Dendritic cell treated with granulocyte-macrophage colony-stimulating factor and Interleukin-4, amounts not matched to agents 40 ng/mL and 50 ng/mL, for 4 days (primary cell): ENCODE measurements at regions not wholly inside any gene's neighbourhood (a gene's known extent, or its start where the extent isn't known, plus 50 kb on each side); places are given as distances from the start of the nearest gene placed in this dataset.
"Not testable (repeated sequence)": the region's sequence is repeated elsewhere in the genome, so short reads cannot be mapped to it uniquely, and the experiment has no call there.

Experiments used
- H3K27ac Mint-ChIP-seq: one replicate; pipeline ENCODE4 v1.8.0; 2022; ENCODE audit warnings: mild to moderate bottlenecking, mixed read lengths
- H3K27me3 Mint-ChIP-seq: one replicate; pipeline ENCODE4 v1.8.0; 2022; ENCODE audit warnings: mild to moderate bottlenecking, mixed read lengths
- H3K36me3 Mint-ChIP-seq: one replicate; pipeline ENCODE4 v1.8.0; 2022; ENCODE audit warnings: low read depth, mixed read lengths
- H3K4me1 Mint-ChIP-seq: one replicate; pipeline ENCODE4 v1.8.0; 2022; ENCODE audit warnings: low read depth, mixed read lengths
- H3K4me3 Mint-ChIP-seq: one replicate; pipeline ENCODE4 v1.8.0; 2022; ENCODE audit warnings: mild to moderate bottlenecking, moderate library complexity, mixed read lengths
- H3K9me3 Mint-ChIP-seq: one replicate; pipeline ENCODE4 v1.8.0; 2022; ENCODE audit warnings: mixed read lengths
- intact Hi-C: fragments of 100-400 bp; cut with micrococcal nuclease; formaldehyde crosslinking; loops from one replicate; pipeline ENCODE4 v1.15.0; 2022

GRCh38 chr6:81371930-81372329 is 380.6 kb downstream of the TENT5A start:
- Mint-ChIP-seq H3K4me3 (no peak overlapping the region), H3K27me3 (no peaks in the 10 kb centered on the region), H3K27ac (no peak overlapping the region), H3K9me3 (no peaks in the 10 kb centered on the region), H3K4me1 (no peaks in the 10 kb centered on the region), H3K36me3 (no peaks in the 10 kb centered on the region)
- intact Hi-C loops, result no loop called here

- H3K4me3 Mint-ChIP-seq, result no peak overlapping the region
- H3K27me3 Mint-ChIP-seq, result no peaks in the 10 kb centered on the region
- no peaks in the 10 kb centered on the region for H3K9me3 Mint-ChIP-seq
- intact Hi-C loops, result no loop called here
- H3K4me1 Mint-ChIP-seq, result no peaks in the 10 kb centered on the region
- H3K36me3 Mint-ChIP-seq, result no peaks in the 10 kb centered on the region
- no peak overlapping the region for H3K27ac Mint-ChIP-seq
These were observed 385.5 kb downstream of the TENT5A start for GRCh38 chr6:81366972-81367371.

DNA sequence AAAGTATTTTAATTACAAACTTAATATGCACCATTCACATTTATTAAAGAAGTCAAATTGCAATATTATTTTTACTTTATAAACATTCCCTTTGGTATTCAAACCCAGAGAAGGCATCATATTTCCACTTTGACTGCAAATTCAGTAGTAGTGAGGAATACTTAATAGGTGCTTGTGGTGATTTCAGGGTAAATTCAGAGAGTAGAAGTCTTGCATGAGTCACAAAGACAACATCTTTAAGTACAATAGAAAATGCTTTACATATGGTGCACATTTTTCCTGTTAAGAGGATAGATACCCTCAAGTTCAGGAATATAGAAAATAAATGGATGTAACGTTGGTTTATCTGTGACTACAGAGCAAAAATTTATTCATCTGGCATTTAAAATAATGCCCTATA is 390.2 kb downstream of the TENT5A start:
- no peak overlapping the region for H3K27ac Mint-ChIP-seq
- no peaks in the 10 kb centered on the region for H3K27me3 Mint-ChIP-seq
- H3K9me3 Mint-ChIP-seq, result no peaks in the 10 kb centered on the region
- no peak overlapping the region for H3K4me3 Mint-ChIP-seq
- no peaks in the 10 kb centered on the region for H3K4me1 Mint-ChIP-seq
- no peaks in the 10 kb centered on the region for H3K36me3 Mint-ChIP-seq
- intact Hi-C loops, result no loop called here

GRCh38 chr6:81353262-81353661 is 399.2 kb downstream of the TENT5A start:
- Mint-ChIP-seq H3K27ac (no peak overlapping the region), H3K27me3 (no peaks in the 10 kb centered on the region), H3K4me1 (no peaks in the 10 kb centered on the region), H3K4me3 (no peak overlapping the region), H3K36me3 (no peaks in the 10 kb centered on the region), H3K9me3 (peaks cover 8% of the 10 kb centered on the region)
- intact Hi-C loops, result no loop called here

DNA sequence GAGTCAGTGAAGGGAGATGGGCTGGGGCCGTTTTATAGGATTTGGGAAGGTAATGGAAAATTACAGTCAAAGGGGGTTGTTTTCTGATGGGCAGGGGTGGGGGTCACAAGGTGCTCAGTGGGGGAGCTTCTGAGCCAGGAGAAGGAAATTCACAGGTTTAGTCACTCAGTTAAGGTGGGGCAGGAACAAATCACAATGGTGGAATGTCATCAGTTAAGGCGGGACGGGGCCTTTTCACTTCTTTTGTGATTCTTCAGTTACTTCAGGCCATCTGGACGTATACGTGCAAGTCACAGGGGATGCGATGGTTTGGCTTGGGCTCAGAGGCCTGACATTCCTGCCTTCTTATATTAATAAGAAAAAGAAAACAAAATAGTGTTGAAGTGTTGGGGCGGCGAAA is 408.5 kb downstream of the TENT5A start:
- H3K27ac Mint-ChIP-seq, H3K4me1 Mint-ChIP-seq, intact Hi-C loops, H3K36me3 Mint-ChIP-seq, H3K27me3 Mint-ChIP-seq, H3K4me3 Mint-ChIP-seq: not testable (repeated sequence)
- peaks cover 14% of the 10 kb centered on the region for H3K9me3 Mint-ChIP-seq

DNA sequence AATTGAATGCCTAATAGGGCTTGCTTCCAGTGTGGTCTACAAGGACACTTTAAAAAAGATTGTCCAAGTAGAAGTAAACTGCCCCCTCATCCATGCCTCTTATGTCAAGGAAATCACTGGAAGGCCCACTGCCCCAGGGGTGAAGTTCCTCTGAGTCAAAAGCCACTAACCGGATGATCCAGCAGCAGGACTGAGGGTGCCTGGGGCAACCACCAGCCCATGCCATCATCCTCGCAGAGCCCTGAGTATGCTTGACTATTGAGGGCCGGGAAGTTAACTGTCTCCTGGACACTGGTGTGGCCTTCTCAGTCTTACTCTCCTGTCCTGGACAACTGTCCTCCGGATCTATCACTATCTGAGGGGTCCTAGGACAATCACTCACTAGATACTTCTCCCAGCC is 411.5 kb downstream of the TENT5A start:
- Mint-ChIP-seq H3K4me3 (no peak overlapping the region), H3K36me3 (no peaks in the 10 kb centered on the region), H3K27ac (no peak overlapping the region), H3K9me3 (peaks cover 37% of the 10 kb centered on the region), H3K4me1 (no peaks in the 10 kb centered on the region), H3K27me3 (no peaks in the 10 kb centered on the region)
- intact Hi-C loops, result no loop called here

GRCh38 chr6:81331526-81331925 is 421.0 kb downstream of the TENT5A start:
- H3K36me3 Mint-ChIP-seq, result no peaks in the 10 kb centered on the region
- H3K27ac Mint-ChIP-seq, result no peak overlapping the region
- no peaks in the 10 kb centered on the region for H3K4me1 Mint-ChIP-seq
- peaks cover 1% of the 10 kb centered on the region for H3K9me3 Mint-ChIP-seq
- H3K27me3 Mint-ChIP-seq, result no peaks in the 10 kb centered on the region
- no peak overlapping the region for H3K4me3 Mint-ChIP-seq
- intact Hi-C loops, result no loop called here

- H3K4me1 Mint-ChIP-seq, result no peaks in the 10 kb centered on the region
- no peaks in the 10 kb centered on the region for H3K36me3 Mint-ChIP-seq
- H3K27ac Mint-ChIP-seq, result no peak overlapping the region
- no peak overlapping the region for H3K4me3 Mint-ChIP-seq
- no peaks in the 10 kb centered on the region for H3K9me3 Mint-ChIP-seq
- intact Hi-C loops, result no loop called here
- no peaks in the 10 kb centered on the region for H3K27me3 Mint-ChIP-seq
These were observed 423.8 kb downstream of the TENT5A start for GRCh38 chr6:81328700-81329099.

DNA sequence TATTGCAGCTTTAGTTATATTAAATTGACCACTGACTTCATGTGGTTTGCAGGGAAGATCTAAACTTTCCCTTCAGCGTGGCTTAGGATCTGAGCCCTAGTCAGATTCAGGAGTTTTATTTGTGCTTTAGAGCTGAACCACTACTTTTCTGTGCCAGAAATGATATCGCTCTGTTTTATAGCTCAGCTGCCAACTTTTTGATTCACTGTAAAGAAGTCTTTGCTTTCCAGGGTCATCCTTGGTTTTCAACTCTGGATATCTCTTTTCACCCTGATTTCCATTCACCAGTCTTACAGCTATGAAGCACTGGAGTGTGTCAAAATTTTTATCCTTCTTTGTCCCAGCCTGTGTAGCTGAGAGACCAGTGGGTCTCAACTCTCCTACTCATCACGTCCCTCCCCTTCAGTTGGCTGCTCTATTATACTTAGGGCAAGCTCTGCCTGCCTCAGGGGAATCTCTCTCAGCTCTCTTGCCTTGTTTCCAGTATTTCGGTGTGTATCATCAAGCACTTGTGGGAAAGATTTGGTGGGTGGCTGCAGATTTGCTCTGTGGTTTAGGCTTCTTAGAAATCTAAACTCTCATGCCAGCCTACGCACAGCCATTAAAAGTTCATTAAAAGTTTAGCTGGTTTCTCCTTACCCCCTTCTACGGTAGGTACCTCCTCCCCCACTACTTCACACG is 425.5 kb downstream of the TENT5A start:
- H3K9me3 Mint-ChIP-seq, result no peaks in the 10 kb centered on the region

DNA sequence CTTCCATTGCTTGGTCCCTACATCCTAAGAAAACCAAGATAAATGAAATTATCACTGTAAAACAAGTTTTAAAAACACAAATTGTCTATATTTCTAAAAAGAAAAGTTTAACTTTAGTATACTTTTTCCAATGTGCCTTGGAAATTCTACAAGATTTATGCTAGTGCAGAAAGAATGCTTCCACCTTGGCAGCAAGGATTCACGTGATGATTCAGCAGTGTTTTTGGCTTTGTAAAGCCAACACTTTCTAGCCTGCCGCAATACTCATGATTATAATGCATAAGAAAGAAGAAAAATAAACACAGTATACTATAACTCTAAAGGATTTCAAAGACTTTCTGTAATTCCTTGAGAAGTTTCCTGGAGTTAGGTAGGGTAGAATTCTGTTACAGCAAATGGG is 442.7 kb downstream of the TENT5A start:
- H3K4me1 Mint-ChIP-seq, result no peaks in the 10 kb centered on the region
- no peak overlapping the region for H3K4me3 Mint-ChIP-seq
- H3K36me3 Mint-ChIP-seq, result no peaks in the 10 kb centered on the region
- peaks cover 12% of the 10 kb centered on the region for H3K9me3 Mint-ChIP-seq
- no peak overlapping the region for H3K27ac Mint-ChIP-seq
- H3K27me3 Mint-ChIP-seq, result no peaks in the 10 kb centered on the region
- intact Hi-C loops, result no loop called here

More for the DNA sequence above, 425.5 kb downstream of the TENT5A start:
- no peak overlapping the region for H3K4me3 Mint-ChIP-seq
- no peaks in the 10 kb centered on the region for H3K4me1 Mint-ChIP-seq
- no peaks in the 10 kb centered on the region for H3K36me3 Mint-ChIP-seq
- intact Hi-C loops, result no loop called here
- no peaks in the 10 kb centered on the region for H3K27me3 Mint-ChIP-seq
- no peak overlapping the region for H3K27ac Mint-ChIP-seq

DNA sequence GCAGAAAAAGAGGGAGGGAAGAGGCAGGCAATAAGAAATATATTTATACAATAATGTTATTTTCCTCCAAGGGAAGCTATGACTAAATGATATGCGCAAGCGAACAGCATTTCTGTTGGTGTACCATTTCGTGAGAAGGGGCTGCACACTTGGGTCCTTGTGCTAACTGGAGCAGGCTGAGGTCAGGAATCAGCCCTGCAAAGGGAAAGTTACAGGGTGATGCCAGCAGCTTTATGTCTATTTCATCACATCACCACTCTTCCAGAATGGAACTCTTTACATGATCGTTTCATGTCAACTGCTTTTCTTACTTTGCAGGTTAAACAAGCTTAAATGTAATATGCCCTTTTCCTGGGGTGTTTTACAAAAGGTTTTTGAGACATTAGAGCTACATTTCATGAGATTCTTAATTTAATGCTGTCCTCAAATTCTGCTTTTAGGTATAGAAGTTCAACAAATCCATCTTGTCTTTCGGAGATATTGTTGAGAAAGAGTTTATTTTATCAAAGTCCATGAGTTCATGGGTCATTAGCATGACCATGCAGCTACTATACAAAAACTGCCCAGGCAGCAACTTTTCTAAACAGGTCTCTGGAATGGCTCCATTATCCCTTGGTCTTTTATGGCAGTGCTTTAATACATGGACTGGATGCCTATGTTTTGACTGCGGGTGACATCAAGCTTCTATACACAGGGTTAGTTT is 443.8 kb downstream of the TENT5A start:
- H3K4me1 Mint-ChIP-seq, result no peaks in the 10 kb centered on the region
- H3K27me3 Mint-ChIP-seq, result no peaks in the 10 kb centered on the region
- H3K36me3 Mint-ChIP-seq, result no peaks in the 10 kb centered on the region
- peaks cover 8% of the 10 kb centered on the region for H3K9me3 Mint-ChIP-seq
- H3K27ac Mint-ChIP-seq, result no peak overlapping the region
- H3K4me3 Mint-ChIP-seq, result no peak overlapping the region
- intact Hi-C loops, result no loop called here

- no peaks in the 10 kb centered on the region for H3K36me3 Mint-ChIP-seq
- H3K9me3 Mint-ChIP-seq, result no peaks in the 10 kb centered on the region
- intact Hi-C loops, result no loop called here
- H3K4me3 Mint-ChIP-seq, result no peak overlapping the region
- H3K27me3 Mint-ChIP-seq, result no peaks in the 10 kb centered on the region
- no peaks in the 10 kb centered on the region for H3K4me1 Mint-ChIP-seq
- no peak overlapping the region for H3K27ac Mint-ChIP-seq
These were observed 444.7 kb downstream of the TENT5A start for GRCh38 chr6:81307651-81308214.

- H3K4me1 Mint-ChIP-seq, result no peaks in the 10 kb centered on the region
- no peaks in the 10 kb centered on the region for H3K36me3 Mint-ChIP-seq
- no peaks in the 10 kb centered on the region for H3K27me3 Mint-ChIP-seq
- H3K9me3 Mint-ChIP-seq, result no peaks in the 10 kb centered on the region
- no peak overlapping the region for H3K27ac Mint-ChIP-seq
- no peak overlapping the region for H3K4me3 Mint-ChIP-seq
- intact Hi-C loops, result no loop called here
These were observed 448.0 kb downstream of the TENT5A start for GRCh38 chr6:81304466-81304865.

- H3K4me1 Mint-ChIP-seq, result no peaks in the 10 kb centered on the region
- no peak overlapping the region for H3K4me3 Mint-ChIP-seq
- intact Hi-C loops, result no loop called here
- no peak overlapping the region for H3K27ac Mint-ChIP-seq
- H3K27me3 Mint-ChIP-seq, result no peaks in the 10 kb centered on the region
- H3K9me3 Mint-ChIP-seq, result no peaks in the 10 kb centered on the region
- H3K36me3 Mint-ChIP-seq, result no peaks in the 10 kb centered on the region
These were observed 451.5 kb downstream of the TENT5A start for GRCh38 chr6:81300961-81301360.
